Skin of body (tissue), 1 donor: ENCODE measurements at regions not wholly inside any gene's neighbourhood (a gene's known extent, or its start where the extent isn't known, plus 50 kb on each side); places are given as distances from the start of the nearest gene placed in this dataset.

ENCODE experiments used
- DNase-seq: peaks from one replicate; lab custom pipeline; 2025; lab: John Stamatoyannopoulos, UW

GRCh38 chr7:41188163-41189130, 514.4 kb downstream of the INHBA start:
- peak; percentile 5 for DNase-seq

- DNase-seq, result no peak
Measured at GRCh38 chr7:41187322-41187721, 515.6 kb downstream of the INHBA start.

- no peak for DNase-seq
Measured at GRCh38 chr7:41185851-41186250, 517.0 kb downstream of the INHBA start.

- no peak for DNase-seq
Measured at GRCh38 chr7:41183741-41184140, 519.1 kb downstream of the INHBA start.

- no peak for DNase-seq
Measured at GRCh38 chr7:41182782-41183181, 520.1 kb downstream of the INHBA start.

- no peak for DNase-seq
Measured at GRCh38 chr7:41175435-41175834, 527.5 kb downstream of the INHBA start.

GRCh38 chr7:41174521-41174920, 528.4 kb downstream of the INHBA start:
- no peak for DNase-seq

- DNase-seq, result no peak
Measured at GRCh38 chr7:41170466-41170865, 532.4 kb downstream of the INHBA start.

GRCh38 chr7:41169317-41169716, 533.6 kb downstream of the INHBA start:
- DNase-seq, result no peak

- DNase-seq, result no peak
Measured at GRCh38 chr7:41167836-41168235, 535.1 kb downstream of the INHBA start.

GRCh38 chr7:41164440-41164839, 538.5 kb downstream of the INHBA start:
- DNase-seq, result peak; percentile 1

GRCh38 chr7:41163991-41164390, 538.9 kb downstream of the INHBA start:
- no peak for DNase-seq

- DNase-seq, result no peak
Measured at GRCh38 chr7:41162612-41163011, 540.3 kb downstream of the INHBA start.

- no peak for DNase-seq
Measured at GRCh38 chr7:41161041-41161587, 541.8 kb downstream of the INHBA start.

- DNase-seq, result no peak
Measured at GRCh38 chr7:41156268-41156667, 546.6 kb downstream of the INHBA start.

- DNase-seq, result no peak
Measured at GRCh38 chr7:41153268-41153667, 549.6 kb downstream of the INHBA start.

- no peak for DNase-seq
Measured at GRCh38 chr7:41152179-41152678, 550.7 kb downstream of the INHBA start.

- DNase-seq, result no peak
Measured at GRCh38 chr7:41149576-41149975, 553.3 kb downstream of the INHBA start.

- peak; percentile 29 for DNase-seq
Measured at GRCh38 chr7:41148521-41148951, 554.4 kb downstream of the INHBA start.

- DNase-seq, result peak; percentile 77
Measured at GRCh38 chr7:41147606-41148485, 555.0 kb downstream of the INHBA start.

GRCh38 chr7:41146429-41146828, 556.5 kb downstream of the INHBA start:
- no peak for DNase-seq

GRCh38 chr7:41145656-41146055, 557.2 kb downstream of the INHBA start:
- DNase-seq, result no peak
